ENCODE measurements at regions not wholly inside any gene's neighbourhood (a gene's known extent, or its start where the extent isn't known, plus 50 kb on each side); places are given as distances from the start of the nearest gene placed in this dataset.
A peak's percentile ranks its signal among the peaks of the same experiment; 100 is the strongest.

DNA sequence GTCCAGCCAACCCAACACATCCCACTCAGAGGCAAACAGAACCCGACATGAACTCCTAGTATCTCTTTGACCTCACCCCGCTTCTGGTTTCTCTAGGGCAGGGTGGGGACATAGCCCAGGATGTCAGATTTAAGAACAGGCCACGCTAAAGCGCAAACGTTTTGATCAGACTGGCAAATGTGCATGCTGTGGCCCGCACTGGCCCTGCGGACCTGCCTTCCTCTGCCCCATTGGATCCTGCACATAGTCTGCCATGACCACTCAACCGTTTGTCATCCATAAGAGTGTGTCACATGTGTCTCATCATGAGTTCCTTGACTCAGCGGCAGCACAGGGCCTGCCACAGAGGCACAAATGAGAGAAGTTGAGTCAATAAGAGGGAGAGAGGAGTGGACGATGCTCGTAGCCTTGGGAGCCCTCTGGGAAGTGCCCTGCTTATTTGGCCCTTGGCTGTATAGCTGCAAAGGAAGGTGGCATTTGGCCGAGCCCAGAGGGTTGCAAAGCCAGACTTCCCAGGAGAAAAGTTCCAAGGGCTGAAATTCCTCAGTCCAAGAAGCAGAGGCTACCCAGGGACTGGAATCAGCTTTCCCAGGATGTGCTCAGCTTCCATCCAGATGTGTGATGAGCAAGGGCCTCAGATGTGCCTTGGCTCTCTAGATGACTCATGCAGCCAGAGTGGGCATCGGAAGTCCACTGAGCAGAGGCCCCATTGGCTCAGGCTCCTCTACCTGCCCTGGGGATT, 55.5 kb upstream of the SLCO2A1 start:
- H2BK5ac ChIP-seq (ENCODE audit: low read depth, low read length) = no peak overlapping the region
- no peak overlapping the region for H2BK20ac ChIP-seq (ENCODE audit: low read length)
- no peak overlapping the region for H3K27ac ChIP-seq (ENCODE audit: low read depth, low read length)
- H3K4ac ChIP-seq (replicated peaks; ENCODE audit: insufficient read length, low read depth, low read length) = no peak overlapping the region
- no peak overlapping the region for H3K18ac ChIP-seq (ENCODE audit: extremely low read depth, low read length)
- H4K20me1 ChIP-seq (replicated peaks in 1 of 2; ENCODE audit: control insufficient read depth in 1 of 2, insufficient read depth in 2 of 2, low read length in 2 of 2) = no peaks in the 10 kb centered on the region
- no peak overlapping the region for H4K91ac ChIP-seq (replicated peaks; ENCODE audit: insufficient read length, low read length)
- H4K5ac ChIP-seq (ENCODE audit: insufficient read length, low read depth, low read length) = no peak overlapping the region
- H2BK15ac ChIP-seq (ENCODE audit: low read length) = no peak overlapping the region
- no peak overlapping the region for H2AK5ac ChIP-seq (ENCODE audit: low read depth, low read length)
- ChIA-PET POLR2A (ENCODE audit: partially characterized antibody) (no interaction called here), CTCF (ENCODE audit: partially characterized antibody) (interaction anchor here (1.0 to 1.2 kb wide), 2 partner anchors 21 to 389 kb away, joined by 3 read pairs; no protein-coding TSS in a partner anchor)
- no peak overlapping the region for H3K9ac ChIP-seq (replicated peaks in 1 of 4; ENCODE audit: extremely low read depth in 1 of 4, low read depth in 3 of 4, low read length in 3 of 4)
- no peaks in the 10 kb centered on the region for H3K79me1 ChIP-seq (ENCODE audit: low read depth, low read length)
- H2AFZ ChIP-seq (ENCODE audit: low read length) = no peak overlapping the region
- H3K56ac ChIP-seq (replicated peaks; ENCODE audit: insufficient read length, low read depth, low read length) = no peak overlapping the region
- DNase-seq (ENCODE audit: low read depth in 1 of 2, low spot score in 2 of 2) (peak in 1 of 2 experiments; percentile 31), FAIRE-seq (no peak)
- no peak overlapping the region for H3K14ac ChIP-seq (ENCODE audit: insufficient read length)
- H3K27me3 ChIP-seq (replicated peaks in 1 of 4; ENCODE audit: control insufficient read depth in 3 of 4, extremely low read depth in 1 of 4, insufficient read depth in 3 of 4, low read length in 3 of 4) = no peaks in the 10 kb centered on the region
- 82% methylated on average over 13 of the region's 13 CpGs; no CpG with 5 or more reads in 1 of the 2 experiments for WGBS, 2 experiments (ENCODE audit: extremely low coverage in 1 of 2, insufficient coverage in 1 of 2, insufficient read length in 1 of 2, insufficient replicate concordance in 2 of 2, low coverage in 1 of 2, low lambda C conversion rate in 2 of 2, missing lambda C conversion rate in 1 of 2)
- no peak overlapping the region for H2BK120ac ChIP-seq (replicated peaks; ENCODE audit: low read depth, low read length)
- no peaks in the 10 kb centered on the region for H3K36me3 ChIP-seq (ENCODE audit: control insufficient read depth in 2 of 4, insufficient read depth in 4 of 4, low read length in 3 of 4)
- no peak overlapping the region for H3K23ac ChIP-seq (ENCODE audit: insufficient read length)
- H3K4me3 ChIP-seq (ENCODE audit: extremely low read depth in 1 of 4, insufficient read depth in 2 of 4, low read depth in 3 of 4, low read length in 4 of 4) = no peak overlapping the region
- no peak overlapping the region for H4K8ac ChIP-seq (ENCODE audit: extremely low read depth, insufficient read depth, low read length)
- H3K23me2 ChIP-seq (ENCODE audit: low read depth, low read length) = no peaks in the 10 kb centered on the region
- H3K4me1 ChIP-seq (replicated peaks in 1 of 4; ENCODE audit: control insufficient read depth in 3 of 4, insufficient read depth in 4 of 4, low read length in 3 of 4) = no peaks in the 10 kb centered on the region
- H3K79me2 ChIP-seq (ENCODE audit: control insufficient read depth in 1 of 2, insufficient read depth in 2 of 2, low read length in 2 of 2) = no peaks in the 10 kb centered on the region
- peaks cover 4 to 9% of the 10 kb centered on the region in 2 experiments; a peak in 3 of 4 replicates for H3K9me3 ChIP-seq (ENCODE audit: insufficient read depth in 2 of 2, low read depth in 1 of 2, low read length in 1 of 2)
- no peak overlapping the region for H2BK12ac ChIP-seq (ENCODE audit: low read depth, low read length)
- H3K4me2 ChIP-seq (ENCODE audit: insufficient read depth in 1 of 2, low read depth in 2 of 2, low read length in 2 of 2) = no peak overlapping the region
- no peak for TF ChIP-seq JUND (IDR thresholded peaks at IDR 0.05; ENCODE audit: low read length)
- TF ChIP-seq GABPA (IDR thresholded peaks at IDR 0.05; ENCODE audit: borderline replicate concordance, insufficient read depth, low read length) = no peak
- TF ChIP-seq PHF8 (conservative IDR thresholded peaks at IDR 0.05; ENCODE audit: low read depth, low read length) = no peak
- TF ChIP-seq CEBPB (IDR thresholded peaks at IDR 0.05; ENCODE audit: low read depth, low read length) = no peak
- no peak for TF ChIP-seq BACH1 (IDR thresholded peaks at IDR 0.05; ENCODE audit: low read length)

Data from H1 (cell line).